ENCODE measurements at regions not wholly inside any gene's neighbourhood (a gene's known extent, or its start where the extent isn't known, plus 50 kb on each side); places are given as distances from the start of the nearest gene placed in this dataset.

- no peak for TF ChIP-seq IRF3 (IDR thresholded peaks at IDR 0.05; ENCODE audit: low read depth, low read length)
Measured at GRCh38 chr4:12408364-12408763, 979.7 kb upstream of the HS3ST1 start (continued).

- TF ChIP-seq TAF1 (IDR thresholded peaks at IDR 0.05; ENCODE audit: borderline replicate concordance, low read depth, low read length): no peak
- TF ChIP-seq CHD2 (IDR thresholded peaks at IDR 0.05; ENCODE audit: low read length, partially characterized antibody): no peak
- no peak for TF ChIP-seq FOXJ3 (CRISPR knock-in tag; IDR thresholded peaks at IDR 0.05)
- TF ChIP-seq ZBTB33 (IDR thresholded peaks at IDR 0.05; ENCODE audit: borderline replicate concordance, low read depth): no peak
- no peak for TF ChIP-seq EP300 (IDR thresholded peaks at IDR 0.05; ENCODE audit: borderline replicate concordance in 1 of 2, low read depth in 1 of 2, low read length in 1 of 2)
- TF ChIP-seq NFIC (IDR thresholded peaks at IDR 0.05; ENCODE audit: borderline replicate concordance): no peak
- no peak for TF ChIP-seq NRF1 (IDR thresholded peaks at IDR 0.05; ENCODE audit: low read depth, low read length)
- no peak for TF ChIP-seq POLR2AphosphoS5 (IDR thresholded peaks at IDR 0.05; ENCODE audit: low read depth, low read length)
- TF ChIP-seq FOSL2 (IDR thresholded peaks at IDR 0.05; ENCODE audit: borderline replicate concordance, low read depth): no peak
- TF ChIP-seq GABPA (IDR thresholded peaks at IDR 0.05; ENCODE audit: low read depth): no peak
- no peak for TF ChIP-seq GATA2 (CRISPR knock-in tag; IDR thresholded peaks at IDR 0.05)
- no peak for TF ChIP-seq MXI1 (IDR thresholded peaks at IDR 0.05; ENCODE audit: low read depth, low read length)
- TF ChIP-seq USF2 (IDR thresholded peaks at IDR 0.05; ENCODE audit: borderline replicate concordance, low read depth, low read length): no peak
- no peak for TF ChIP-seq TCF12 (IDR thresholded peaks at IDR 0.05)
- no peak for TF ChIP-seq RCOR1 (IDR thresholded peaks at IDR 0.05; ENCODE audit: low read length)
- Histone ChIP-seq H2AFZ (ENCODE audit: low read depth) (no peak overlapping the region), H3K4me2 (no peak overlapping the region), H3K79me2 (ENCODE audit: insufficient read depth) (no peaks in the 10 kb centered on the region), H3K4me1 (ENCODE audit: control insufficient read depth in 1 of 2, insufficient read depth in 2 of 2, low read depth in 1 of 2, low read length in 1 of 2) (no peaks in the 10 kb centered on the region), H3F3A (replicated peaks; ENCODE audit: insufficient read depth) (no peaks in the 10 kb centered on the region), H4K20me1 (ENCODE audit: insufficient read depth) (no peaks in the 10 kb centered on the region), H3K27me3 (ENCODE audit: insufficient read depth) (no peaks in the 10 kb centered on the region), H3K36me3 (replicated peaks in 1 of 2; ENCODE audit: control insufficient read depth in 1 of 2, insufficient read depth in 2 of 2, low read length in 1 of 2) (no peaks in the 10 kb centered on the region), H3K9me2 (no peaks in the 10 kb centered on the region), H3K4me3 (ENCODE audit: low read depth in 2 of 2, low read length in 1 of 2) (no peak overlapping the region), H3K9ac (no peak overlapping the region), H3K27ac (ENCODE audit: low read depth in 2 of 2, low read length in 1 of 2) (no peak overlapping the region), H3K9me3 (no peaks in the 10 kb centered on the region)
- 7% methylated on average over 2 of the region's 2 CpGs for WGBS (ENCODE audit: low lambda C conversion rate)
- DNase-seq: no peak
- CTCF ChIA-PET: no interaction called here
- POLR2A ChIA-PET: no interaction called here
Measured at GRCh38 chr4:12403175-12403574, 974.5 kb upstream of the HS3ST1 start.
